ENCODE measurements at regions not wholly inside any gene's neighbourhood (a gene's known extent, or its start where the extent isn't known, plus 50 kb on each side); places are given as distances from the start of the nearest gene placed in this dataset.
"Not testable (repeated sequence)": the region's sequence is repeated elsewhere in the genome, so short reads cannot be mapped to it uniquely, and the experiment has no call there.

DNA sequence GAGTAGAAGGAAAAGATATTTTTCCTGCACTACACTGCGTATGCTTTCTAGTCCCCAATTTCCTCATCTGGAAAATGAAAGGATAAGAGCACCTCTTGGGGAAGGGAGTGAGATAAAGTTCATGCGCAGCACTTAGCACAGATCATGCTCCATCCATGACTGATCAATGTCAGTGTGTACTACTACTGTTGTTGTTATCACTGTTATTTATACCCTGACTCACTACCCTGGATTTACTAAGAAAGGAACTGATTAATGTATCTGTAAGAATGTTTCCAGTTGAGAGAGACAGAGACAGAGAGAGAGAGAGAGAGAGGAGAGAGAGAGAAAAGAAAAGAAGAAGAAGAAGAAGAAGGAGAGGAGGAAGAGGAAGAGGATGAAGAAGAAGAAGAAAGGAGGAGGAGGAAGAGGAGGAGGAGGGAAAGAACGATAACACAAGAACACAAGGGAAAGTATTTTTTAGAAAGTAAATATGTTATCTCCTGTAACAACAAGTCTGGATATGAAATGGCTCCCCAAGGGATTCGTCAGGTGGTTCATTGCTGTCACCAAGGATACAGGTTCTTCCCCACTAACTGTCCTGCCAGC is 212.2 kb upstream of the PROK2 start:
- DNase-seq, result no peak

DNA sequence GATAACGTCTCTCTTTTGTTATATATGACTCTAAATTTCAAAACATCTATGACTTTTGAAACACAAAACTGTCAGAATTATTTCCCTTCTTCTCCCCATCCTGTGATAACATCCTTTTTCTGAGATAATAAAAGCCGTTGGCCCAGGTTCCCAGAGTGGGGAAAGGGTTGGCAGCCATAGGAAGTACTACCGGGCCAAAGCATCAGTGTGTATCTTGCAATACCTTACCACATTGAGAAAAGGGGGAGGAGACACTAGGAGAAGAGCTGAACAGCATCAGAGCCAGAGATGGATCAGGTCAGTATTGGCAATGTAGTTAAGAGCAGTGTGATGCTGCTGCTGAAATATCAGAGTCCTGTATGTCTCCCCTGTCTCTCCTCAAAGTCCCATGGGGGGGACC is 210.0 kb upstream of the PROK2 start:
- DNase-seq, result no peak

DNA sequence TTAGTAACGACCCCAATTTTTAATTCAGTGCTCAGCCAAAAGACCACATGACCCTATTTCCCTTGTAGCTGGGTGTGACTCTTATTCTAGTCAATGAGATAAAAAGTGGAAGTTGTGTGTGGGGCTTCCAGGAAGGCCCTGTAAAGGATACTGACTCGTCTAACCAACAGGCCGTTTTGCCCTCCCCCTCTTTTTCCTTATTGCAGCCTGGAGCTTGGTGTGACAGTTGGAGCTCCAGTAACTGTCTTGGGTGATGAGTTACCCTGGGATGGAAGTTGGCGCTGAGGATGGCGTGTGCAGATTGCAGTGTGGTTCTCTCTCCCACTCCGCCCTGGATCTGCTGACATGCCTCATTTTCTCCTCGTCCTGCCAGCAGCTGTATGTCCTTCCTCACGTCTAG is 209.3 kb upstream of the PROK2 start:
- DNase-seq, result no peak

DNA sequence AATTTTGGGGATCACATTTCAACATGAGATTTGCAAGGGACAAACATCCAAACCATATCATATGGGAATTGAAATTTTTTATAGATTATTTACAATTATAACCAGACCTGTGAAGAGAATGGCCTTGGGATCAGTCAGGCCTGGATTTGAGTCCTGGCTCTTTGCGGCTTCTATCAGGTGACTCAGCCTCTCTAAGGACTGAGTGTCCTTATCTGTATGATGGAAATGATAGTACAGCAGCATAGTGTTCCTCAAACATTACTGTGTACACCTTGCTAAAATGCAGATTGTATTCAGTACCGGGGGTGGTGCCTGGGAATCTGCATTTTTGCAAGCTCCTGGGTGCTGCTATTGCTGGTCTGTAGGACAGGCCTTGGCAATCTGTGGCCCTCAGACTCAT is 206.7 kb upstream of the PROK2 start:
- no peak for DNase-seq

DNA sequence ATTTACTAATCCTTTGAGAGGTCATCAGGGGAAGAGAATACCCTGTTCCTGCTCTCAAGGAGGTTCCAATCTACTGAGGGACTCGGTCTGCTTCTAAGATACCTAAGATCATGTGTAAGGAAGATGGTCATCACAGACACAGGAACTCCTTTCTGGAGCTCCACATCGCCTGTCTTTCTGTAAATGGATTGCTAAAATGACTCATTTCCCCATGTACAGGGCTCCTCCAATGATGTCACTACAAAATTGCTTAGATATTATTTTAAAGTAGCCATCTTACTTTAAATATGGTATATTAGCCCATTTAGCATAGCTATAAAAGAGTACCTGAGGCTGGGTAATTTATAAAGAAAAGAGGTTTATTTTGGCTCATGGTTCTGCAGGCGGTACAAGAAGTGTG is 206.1 kb upstream of the PROK2 start:
- DNase-seq, result no peak

DNA sequence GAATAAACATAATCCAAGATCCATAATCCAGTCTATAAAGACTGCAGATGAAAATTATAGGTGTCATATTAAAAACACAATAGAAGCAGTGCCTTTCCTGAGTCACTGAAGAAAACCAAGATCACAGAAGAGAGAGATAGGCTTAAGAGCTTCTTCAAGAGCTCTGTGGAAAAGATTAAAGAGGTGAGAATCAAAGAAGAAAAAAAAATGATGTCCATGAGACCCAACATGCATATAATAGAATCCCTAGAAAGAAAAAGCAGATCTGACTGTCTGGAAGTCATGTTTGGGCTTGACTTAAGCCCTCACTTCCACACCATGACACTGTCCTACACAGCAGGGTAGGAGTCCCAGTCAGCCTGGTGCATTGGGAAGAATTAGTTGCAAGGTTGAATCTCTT is 205.6 kb upstream of the PROK2 start:
- DNase-seq, result no peak

DNA sequence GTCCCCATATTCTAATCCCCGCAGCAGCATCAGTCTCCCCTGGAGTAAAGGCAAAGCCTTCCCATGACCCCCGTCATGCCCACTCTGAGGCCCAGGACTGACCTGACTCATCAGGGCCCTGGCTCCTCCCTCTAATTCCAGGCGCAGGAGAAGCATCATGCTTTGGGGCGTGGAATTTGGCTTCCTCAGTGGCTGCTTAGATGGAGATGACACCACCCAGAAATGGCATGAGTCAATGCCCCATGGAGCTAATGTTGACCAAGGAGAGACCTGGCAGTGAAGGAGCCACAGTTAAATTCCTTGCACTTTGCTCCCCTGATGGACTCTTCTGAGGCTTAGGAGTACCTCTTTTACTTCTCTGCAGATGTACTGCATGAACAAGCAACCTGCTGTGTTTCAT is 204.2 kb upstream of the PROK2 start:
- DNase-seq, result no peak

DNA sequence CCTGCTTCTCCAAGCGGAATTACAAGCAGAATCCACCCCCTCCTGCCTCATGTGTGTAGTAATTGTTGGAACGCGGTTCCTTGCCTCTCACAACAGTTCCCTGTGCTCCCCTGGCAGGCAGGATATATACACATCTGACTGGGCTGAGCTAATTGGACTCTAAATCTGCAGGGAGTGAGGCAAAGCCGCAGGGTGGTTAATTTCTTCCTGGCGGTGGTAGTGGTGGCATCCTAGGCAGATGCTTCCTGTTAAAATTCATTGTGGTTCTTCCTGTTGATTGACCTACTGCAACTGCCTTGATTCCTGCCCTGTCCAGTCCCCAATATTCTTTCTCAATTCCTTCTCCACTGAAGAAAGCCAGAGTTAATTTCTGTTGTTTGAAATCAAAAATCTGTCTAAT is 202.9 kb upstream of the PROK2 start:
- DNase-seq, result peak; percentile 42

DNA sequence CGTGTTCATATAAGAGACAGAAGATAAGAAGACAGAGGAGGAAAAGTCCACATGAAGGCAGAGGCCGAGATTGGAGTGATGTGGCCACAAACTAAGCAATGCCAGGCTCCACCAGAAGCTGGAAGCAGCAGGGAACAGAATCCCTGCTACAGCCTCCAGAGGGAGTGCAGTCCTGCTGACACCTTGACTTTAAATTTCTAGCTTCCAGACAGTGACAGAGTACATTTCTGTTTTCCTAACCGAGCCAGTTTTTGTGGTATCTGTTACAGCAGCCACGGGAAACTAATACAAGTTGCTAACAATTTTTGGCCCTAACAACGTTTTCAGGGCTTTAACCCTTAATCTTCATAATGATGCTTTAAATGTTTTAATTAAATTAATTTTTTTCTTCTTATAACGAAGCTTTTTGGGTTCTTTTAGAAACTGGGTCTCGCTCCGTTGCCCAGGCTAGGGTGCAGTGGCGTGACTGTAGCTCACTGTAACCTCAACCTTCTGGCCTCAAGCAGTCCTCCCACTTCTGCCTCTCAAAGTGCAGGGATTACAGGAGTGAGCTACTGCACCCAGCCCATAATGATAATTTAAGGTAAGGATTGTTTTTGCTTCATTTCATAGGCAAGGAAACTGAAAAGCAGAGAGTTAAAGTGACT is 202.3 kb upstream of the PROK2 start:
- no peak for DNase-seq

DNA sequence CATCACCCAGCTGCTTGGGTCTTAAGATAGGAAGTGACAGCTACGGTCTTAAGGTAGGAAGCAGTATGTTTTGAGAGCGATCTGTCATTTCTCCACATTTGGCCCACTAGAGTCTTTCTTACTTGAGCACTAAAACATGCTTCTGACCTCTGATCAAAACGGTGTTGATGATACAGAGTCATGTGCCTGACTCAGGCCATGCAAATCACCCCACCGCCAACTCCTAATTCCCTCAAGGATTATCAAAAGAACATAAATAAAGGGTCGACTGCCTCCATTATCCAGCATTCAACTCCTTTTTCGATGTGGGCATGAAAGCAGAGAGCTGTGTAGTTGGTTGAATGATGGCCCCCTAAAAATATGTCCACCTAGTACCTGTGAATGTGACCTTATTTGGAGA is 201.7 kb upstream of the PROK2 start:
- no peak for DNase-seq

DNA sequence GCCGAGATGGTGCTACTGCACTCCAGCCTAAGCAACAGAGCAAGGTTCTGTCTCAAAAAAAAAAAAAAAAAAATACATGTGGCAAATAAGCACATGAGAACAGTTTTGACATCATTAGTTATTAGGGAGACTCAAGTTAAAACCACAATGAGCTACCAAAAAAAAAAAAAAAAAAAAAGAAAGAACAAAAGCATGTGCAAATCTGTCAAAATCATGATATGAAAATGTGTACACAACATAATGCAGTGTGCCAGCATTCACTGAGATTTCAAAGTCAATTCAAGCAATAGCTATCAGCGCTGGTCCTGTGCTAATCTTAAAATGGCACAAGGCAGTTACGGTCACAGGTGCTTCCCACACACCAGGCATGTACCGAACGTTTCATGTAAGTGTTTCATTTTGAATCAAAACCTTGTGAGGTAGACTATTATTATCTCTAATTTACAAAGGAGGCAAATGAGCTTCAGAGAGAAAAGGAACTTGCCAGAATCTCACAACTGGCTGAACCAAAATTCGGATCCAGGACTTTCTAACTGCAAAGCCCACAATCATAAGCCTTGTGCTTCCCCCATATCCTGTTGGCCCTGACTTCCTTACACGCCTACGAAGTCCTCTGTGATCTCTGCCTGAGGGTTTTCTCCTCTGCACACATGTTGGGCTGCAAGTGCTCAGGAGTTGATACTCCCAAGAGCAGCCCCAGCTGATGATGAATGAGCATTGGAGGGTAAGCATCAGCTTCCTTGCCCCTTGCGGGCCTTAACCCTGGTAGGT is 200.1 kb upstream of the PROK2 start:
- no peak for DNase-seq

DNA sequence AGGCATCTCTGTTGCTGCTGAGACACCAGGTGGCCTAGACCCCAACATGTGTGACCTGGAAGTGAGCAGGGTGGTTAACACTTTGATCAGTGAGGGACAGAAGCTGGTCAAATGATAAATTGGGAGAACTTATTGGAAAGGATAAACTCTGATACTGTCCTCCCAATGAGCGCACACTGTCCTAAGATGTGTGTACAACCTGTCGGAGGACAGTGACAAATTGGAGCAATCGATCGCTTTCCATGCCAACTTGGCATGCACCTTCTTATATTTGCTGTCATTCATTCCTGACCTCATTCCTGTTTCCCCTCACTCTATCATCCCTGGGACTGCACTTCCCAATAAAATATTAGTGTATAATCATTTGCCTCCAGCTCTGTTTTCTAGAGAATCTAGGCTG is 198.7 kb upstream of the PROK2 start:
- DNase-seq, result no peak

DNA sequence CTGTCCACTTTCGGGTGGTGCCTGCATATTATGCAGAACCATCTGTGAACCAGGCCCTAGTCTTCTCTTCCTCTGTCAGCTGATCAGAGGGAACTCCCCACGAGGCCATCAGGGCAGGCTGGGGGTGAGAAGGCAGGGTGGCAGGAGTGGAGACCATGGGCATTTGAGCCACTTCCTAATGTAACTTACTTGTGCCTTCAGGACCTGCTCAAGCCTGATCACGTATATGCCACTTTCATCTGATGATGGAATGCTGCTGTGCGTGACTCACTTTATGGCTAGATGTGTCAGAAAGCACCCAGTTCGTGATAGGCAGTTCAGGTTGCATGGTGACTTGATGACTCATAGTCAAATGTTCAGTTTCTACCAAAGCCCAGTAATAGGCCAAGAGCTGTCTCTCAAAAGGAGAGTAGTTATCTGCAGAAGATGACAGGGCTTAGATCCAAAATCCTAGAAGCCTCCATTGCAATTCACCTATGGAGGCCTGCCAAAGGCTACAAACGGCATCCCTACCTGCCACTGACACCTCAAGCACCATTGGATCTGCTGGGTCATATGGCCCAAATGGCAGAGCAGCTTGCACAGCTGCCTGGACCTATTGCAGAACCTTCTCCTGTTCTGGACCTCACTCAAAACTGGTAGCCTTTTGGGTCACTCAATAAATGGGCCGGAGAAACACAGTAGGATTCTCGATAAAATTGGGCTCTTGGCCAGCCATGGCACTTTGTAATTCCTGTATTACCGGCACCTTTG is 197.7 kb upstream of the PROK2 start:
- not testable (repeated sequence) for DNase-seq

DNA sequence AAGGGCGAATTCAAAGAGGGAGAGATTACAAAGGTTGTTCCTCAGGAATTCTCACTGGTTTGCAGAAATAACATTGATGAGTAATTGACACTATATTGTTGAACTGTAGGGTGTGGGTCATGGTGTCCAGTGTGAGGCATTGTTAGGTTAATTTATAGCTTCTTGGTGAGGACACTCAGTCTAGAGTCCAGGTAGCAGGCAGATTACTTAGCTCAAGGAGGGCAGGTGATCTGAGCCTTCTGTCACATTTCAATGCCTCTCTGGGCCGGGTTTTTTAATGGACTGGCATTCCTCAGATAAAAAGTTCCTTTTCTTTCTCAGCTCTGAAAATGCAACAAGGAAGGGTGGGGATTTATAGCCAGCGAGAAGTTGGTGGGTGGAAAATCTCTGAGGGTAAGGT is 194.2 kb upstream of the PROK2 start:
- DNase-seq, result no peak

DNA sequence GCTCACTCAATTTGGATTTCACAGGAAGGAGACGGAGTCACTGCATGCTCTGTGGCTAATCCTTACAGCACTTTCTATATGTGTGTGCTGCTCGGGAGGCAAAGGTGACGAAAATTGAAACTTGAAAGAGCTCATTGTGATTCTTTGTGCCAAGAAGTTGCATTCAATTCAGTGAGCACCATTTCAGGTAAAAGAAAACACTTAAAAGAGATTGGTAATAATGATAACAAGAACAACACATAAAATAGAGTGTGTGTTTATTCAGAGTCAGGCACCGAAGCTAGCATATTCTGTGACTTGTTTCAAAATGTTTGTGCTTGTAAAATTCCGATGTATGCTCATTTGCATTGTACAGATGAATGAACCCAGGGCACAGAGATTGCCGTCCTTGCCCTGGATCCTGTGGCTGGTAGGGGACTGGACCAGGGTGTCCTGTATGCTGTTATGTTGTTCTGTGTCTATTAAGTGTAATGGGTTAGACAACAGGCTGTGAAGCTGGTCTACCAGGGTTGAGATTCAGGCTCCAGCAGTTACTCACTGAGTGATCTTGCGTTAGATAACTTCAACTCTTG is 193.3 kb upstream of the PROK2 start:
- DNase-seq, result no peak

DNA sequence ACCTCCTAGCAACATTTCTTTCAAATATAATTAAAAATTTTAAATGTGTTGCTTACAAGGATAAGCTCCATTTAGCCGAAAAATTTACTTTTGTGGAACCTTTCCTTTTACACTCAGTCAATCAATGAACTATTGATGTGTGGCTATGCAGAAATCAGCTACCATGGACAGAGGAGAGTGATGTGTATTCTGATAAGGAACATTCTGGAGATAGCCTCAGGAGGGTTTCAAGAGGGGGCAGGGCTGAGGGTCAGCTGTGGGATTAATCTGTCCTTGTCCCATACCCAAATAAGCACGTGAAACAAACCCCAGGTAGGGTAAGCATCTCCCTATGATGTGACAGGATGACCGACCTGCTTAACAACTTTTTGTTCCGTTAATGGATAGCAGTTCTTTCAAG is 192.6 kb upstream of the PROK2 start:
- DNase-seq, result no peak

DNA sequence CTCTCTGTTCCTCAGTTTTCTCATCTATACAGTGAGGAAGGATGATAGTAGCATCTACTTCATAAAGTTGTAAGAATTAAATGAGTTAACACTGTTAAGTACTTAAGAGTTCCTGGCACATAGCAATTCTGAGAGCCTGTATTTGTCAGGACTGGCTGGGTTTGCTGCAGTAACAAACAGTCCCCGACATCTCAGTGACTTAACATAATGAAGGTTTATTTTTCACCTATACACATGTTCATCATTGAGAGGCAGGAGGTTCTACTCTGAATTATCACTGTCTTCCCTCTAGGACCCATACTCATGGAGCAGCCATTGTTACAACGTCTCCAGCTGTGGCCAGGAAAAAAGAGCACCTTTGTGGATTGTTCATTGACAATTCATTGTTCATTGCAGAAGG is 190.6 kb upstream of the PROK2 start:
- DNase-seq, result no peak

DNA sequence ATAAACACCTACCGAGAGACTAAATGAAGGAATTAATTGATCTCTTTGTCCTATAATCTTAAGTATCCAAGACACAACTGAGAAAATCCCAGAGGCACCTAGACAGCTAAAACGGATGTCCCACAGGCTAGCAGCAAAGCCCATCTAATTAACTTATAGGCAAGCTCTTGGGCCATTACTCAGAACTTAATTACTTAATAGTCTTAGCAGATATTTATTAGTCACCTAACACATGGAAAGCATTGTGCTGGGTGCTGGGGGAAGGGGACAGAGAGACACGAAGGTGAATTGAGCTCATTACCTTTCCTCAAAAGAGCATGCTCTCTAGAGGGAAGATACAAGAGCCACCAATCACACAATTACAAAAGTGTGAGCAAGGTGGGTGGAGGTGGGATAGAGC is 189.8 kb upstream of the PROK2 start:
- DNase-seq, result no peak

DNA sequence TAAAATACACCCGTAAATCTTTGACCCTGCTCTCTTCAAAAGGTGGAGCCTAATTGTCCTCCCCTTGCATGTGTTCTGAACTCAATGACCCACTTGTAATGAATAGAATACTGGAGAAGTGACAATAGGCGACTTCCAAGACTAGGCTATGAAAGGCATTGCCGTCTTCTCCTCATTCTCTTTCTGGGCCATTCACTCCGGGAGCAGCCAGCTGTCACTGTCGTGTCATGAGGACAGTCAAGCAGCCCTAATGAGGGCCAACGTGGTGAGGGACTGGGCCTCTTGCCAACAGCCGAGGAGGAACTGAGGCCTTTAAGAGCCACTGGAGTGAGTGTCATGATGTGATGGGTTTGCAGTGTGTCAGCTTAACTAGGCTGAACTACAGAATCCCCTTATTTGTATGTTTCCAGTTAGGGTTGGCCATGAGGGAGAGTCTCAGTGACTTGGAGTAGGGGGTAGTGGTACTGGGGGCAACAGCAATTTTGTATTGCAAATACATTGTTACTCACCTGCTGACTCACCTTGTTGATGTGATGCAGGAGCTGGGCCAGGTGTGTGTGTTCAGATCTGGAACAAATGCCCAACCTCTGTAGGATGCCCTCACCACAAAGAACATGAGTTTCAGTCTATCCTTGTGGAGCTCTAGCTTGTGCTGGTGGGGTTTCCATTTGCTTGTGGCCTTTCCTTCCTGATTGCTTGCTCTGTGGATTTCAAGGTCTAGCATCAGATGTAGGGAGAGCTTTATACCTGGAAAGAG is 188.5 kb upstream of the PROK2 start:
- no peak for DNase-seq

DNA sequence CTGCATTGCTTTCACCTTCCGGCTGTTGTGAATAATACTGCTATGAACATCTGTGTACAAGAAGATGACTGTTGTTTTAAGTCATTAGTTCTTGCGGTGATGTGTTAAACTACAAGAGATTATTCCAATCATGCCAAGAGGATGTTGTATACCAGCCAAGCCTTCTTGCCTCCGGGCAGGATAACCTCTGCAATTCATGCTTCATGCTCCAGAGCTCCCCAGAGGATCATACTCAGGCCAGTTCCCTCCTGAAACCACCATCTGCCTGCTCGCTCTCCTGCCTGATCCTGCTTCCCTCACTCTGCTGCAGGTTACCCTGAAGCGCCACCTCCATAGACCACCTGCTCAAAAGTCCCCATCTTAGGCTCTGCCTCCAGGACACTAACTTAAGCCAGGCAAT is 187.1 kb upstream of the PROK2 start:
- no peak for DNase-seq

DNA sequence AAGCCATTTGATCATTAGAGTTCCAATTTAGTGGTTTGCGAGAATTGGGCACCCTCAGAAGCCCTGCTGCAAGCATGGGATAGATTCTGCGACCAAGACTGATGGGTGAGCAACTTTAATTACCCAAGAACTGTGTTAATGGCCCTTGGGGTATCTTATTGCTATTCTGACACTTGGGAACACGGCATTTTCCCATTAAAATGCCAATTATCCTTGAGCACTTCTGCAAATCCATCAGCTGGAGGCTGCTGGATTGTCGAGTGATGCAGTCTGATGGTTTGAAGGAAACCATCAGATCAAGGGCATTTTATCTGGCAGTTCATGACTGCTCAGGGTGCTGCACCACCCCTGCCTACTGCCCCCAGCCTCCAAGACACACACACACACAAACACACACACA is 183.6 kb upstream of the PROK2 start:
- no peak for DNase-seq

DNA sequence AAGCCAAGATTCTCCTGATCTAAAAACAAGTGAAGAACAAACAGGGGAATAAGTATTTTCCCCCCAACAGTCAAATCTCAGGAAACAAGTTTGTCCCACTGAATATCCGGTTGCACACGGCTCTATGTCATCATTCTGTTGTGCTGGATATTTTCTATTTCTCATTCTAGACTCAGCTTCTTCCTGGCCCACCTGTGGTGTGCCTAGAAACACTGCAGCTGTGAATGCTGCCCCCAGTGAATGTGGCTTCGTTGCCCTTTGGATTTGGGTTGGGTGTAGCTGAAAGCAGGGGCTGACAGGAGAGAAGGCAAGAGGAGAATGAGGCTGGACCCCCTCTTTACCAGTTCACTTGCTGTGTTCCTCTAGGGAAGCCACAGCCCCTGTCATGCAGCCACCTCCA is 181.2 kb upstream of the PROK2 start:
- no peak for DNase-seq

DNA sequence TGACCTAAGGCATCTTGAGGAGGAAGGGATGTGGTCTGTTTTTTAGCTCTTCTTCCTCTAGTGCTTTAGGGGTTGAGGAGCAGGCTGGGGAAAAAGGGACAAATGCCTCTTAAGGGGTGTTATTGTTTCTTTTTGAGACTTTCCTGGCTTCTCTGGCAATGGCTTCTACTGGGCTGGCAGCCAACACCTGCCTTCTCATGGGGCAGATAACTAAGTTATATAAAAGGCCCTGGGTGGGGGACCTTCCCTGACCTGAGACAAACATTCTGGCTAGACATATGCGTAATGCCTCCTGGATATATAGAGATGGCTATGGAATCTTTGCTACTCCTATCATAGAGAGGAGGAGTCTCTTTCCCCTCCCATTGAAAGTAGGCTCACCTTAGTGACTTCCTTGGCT is 179.2 kb upstream of the PROK2 start:
- DNase-seq, result no peak
